WTC11 (cell line): ENCODE measurements at regions not wholly inside any gene's neighbourhood (a gene's known extent, or its start where the extent isn't known, plus 50 kb on each side); places are given as distances from the start of the nearest gene placed in this dataset.

ENCODE experiments used
- ATAC-seq: fragments of 200-7000 bp; cut with Tn5 transposase; 2 replicates; pipeline ENCODE4 v1.10.0; 2021; ENCODE audit warnings: mild to moderate bottlenecking, moderate library complexity
- CTCF ChIA-PET: fragments of 300-600 bp; sonication (Branson Sonifier 250); formaldehyde crosslinking; loops from one replicate; lab custom pipeline; 2021; ENCODE audit warnings: antibody characterized with exemption; lab: Charles Lee
- POLR2A ChIA-PET: fragments of 350-600 bp; sonication (Branson Sonifier 250); formaldehyde crosslinking; loops from one replicate; lab custom pipeline; 2021; ENCODE audit warnings: antibody characterized with exemption; lab: Charles Lee
- DNase-seq: peaks from one replicate; pipeline ENCODE4 v3.0.0; 2021; ENCODE audit warnings: low spot score
- H3K27ac Mint-ChIP-seq: 2 replicates; pipeline ENCODE4 v1.8.0; 2021; ENCODE audit warnings: mixed read lengths
- H3K27me3 Mint-ChIP-seq: 2 replicates; pipeline ENCODE4 v1.8.0; 2021; ENCODE audit warnings: low read depth, mild to moderate bottlenecking, moderate library complexity, mixed read lengths
- H3K36me3 Mint-ChIP-seq: 2 replicates; pipeline ENCODE4 v1.8.0; 2021; ENCODE audit warnings: mixed read lengths
- H3K4me1 Mint-ChIP-seq: 2 replicates; pipeline ENCODE4 v1.8.0; 2022; ENCODE audit warnings: mixed read lengths
- H3K4me3 Mint-ChIP-seq: 2 replicates; pipeline ENCODE4 v1.8.0; 2021; ENCODE audit warnings: mild to moderate bottlenecking, moderate library complexity, mixed read lengths
- H3K9me3 Mint-ChIP-seq: 2 replicates; pipeline ENCODE4 v1.8.0; 2021; ENCODE audit warnings: mixed read lengths
- AFF4 ChIP-seq: sonication (generic); formaldehyde crosslinking; IDR thresholded peaks from 2 replicates; pipeline ENCODE4 v1.8.1; 2023; ENCODE audit warnings: mild to moderate bottlenecking, missing genetic modification reagents, borderline replicate concordance
- ATF1 ChIP-seq: sonication (generic); formaldehyde crosslinking; IDR thresholded peaks from 2 replicates; pipeline ENCODE4 v1.8.1; 2023; ENCODE audit warnings: mild to moderate bottlenecking, moderate library complexity, missing genetic modification reagents
- GRHL2 ChIP-seq: fragments of 250-450 bp; sonication (Bioruptor Pico); IDR thresholded peaks from 2 replicates; pipeline ENCODE4 v1.8.0; 2022; ENCODE audit warnings: mild to moderate bottlenecking, moderate library complexity; ENCODE audit not compliant: insufficient replicate concordance, severe bottlenecking
- KAT7 ChIP-seq: sonication (generic); formaldehyde crosslinking; IDR thresholded peaks from 2 replicates; pipeline ENCODE4 v1.8.1; 2023; ENCODE audit warnings: missing genetic modification reagents, mild to moderate bottlenecking, borderline replicate concordance
- NFYB ChIP-seq: sonication (generic); formaldehyde crosslinking; conservative IDR thresholded peaks from 2 replicates; pipeline ENCODE4 v1.8.0; 2022; ENCODE audit warnings: low read depth, missing genetic modification reagents
- NR2C2 ChIP-seq: sonication (generic); formaldehyde crosslinking; IDR thresholded peaks from 2 replicates; pipeline ENCODE4 v1.8.0; 2022; ENCODE audit warnings: mild to moderate bottlenecking, missing genetic modification reagents
- OVOL2 ChIP-seq: fragments of 250-450 bp; sonication (Bioruptor Pico); IDR thresholded peaks from 2 replicates; pipeline ENCODE4 v1.9.0; 2021; ENCODE audit warnings: mild to moderate bottlenecking, borderline replicate concordance
- SMAD3 ChIP-seq: sonication (generic); formaldehyde crosslinking; IDR thresholded peaks from 2 replicates; pipeline ENCODE4 v1.8.0; 2022; ENCODE audit warnings: missing genetic modification reagents, mild to moderate bottlenecking, borderline replicate concordance
- SP1 ChIP-seq: sonication (generic); formaldehyde crosslinking; conservative IDR thresholded peaks from 2 replicates; pipeline ENCODE4 v1.8.1; 2022; ENCODE audit warnings: missing genetic modification reagents
- TEAD1 ChIP-seq: sonication (generic); formaldehyde crosslinking; IDR thresholded peaks from 2 replicates; pipeline ENCODE4 v1.8.0; 2022; ENCODE audit warnings: mild to moderate bottlenecking, missing genetic modification reagents
- TP53 ChIP-seq: sonication (generic); formaldehyde crosslinking; IDR thresholded peaks from 2 replicates; pipeline ENCODE4 v1.8.1; 2023; ENCODE audit warnings: mild to moderate bottlenecking, missing genetic modification reagents
- ZNF219 ChIP-seq: sonication (generic); formaldehyde crosslinking; IDR thresholded peaks from 2 replicates; pipeline ENCODE4 v1.8.0; 2023; ENCODE audit warnings: missing genetic modification reagents, mild to moderate bottlenecking, borderline replicate concordance
- ZNF263 ChIP-seq: sonication (generic); formaldehyde crosslinking; IDR thresholded peaks from 2 replicates; pipeline ENCODE4 v1.8.1; 2022; ENCODE audit warnings: low read depth, mild to moderate bottlenecking, moderate library complexity, missing genetic modification reagents
- ZNF317 ChIP-seq: sonication (generic); formaldehyde crosslinking; IDR thresholded peaks from 2 replicates; pipeline ENCODE4 v1.8.1; 2023; ENCODE audit warnings: low read depth, mild to moderate bottlenecking, moderate library complexity, missing genetic modification reagents, borderline replicate concordance
- ZNF396 ChIP-seq: fragments of 250-450 bp; sonication (Bioruptor Pico); IDR thresholded peaks from 2 replicates; pipeline ENCODE4 v1.8.0; 2021; ENCODE audit warnings: mild to moderate bottlenecking, moderate library complexity, borderline replicate concordance
- ZNF425 ChIP-seq: fragments of 250-450 bp; sonication (Bioruptor Pico); conservative IDR thresholded peaks from 2 replicates; pipeline ENCODE4 v1.9.0; 2021; ENCODE audit warnings: mild to moderate bottlenecking
- TF ChIP-seq, protein P1 (sequence below): sonication (generic); formaldehyde crosslinking; IDR thresholded peaks from 2 replicates; pipeline ENCODE4 v1.8.1; 2022; ENCODE audit warnings: mild to moderate bottlenecking, missing genetic modification reagents, moderate library complexity, borderline replicate concordance
- TF ChIP-seq, protein P2 (sequence below): sonication (generic); formaldehyde crosslinking; IDR thresholded peaks from 2 replicates; pipeline ENCODE4 v1.8.0; 2022; ENCODE audit warnings: mild to moderate bottlenecking, missing genetic modification reagents
- TF ChIP-seq, protein P3 (sequence below): fragments of 250-450 bp; sonication (Bioruptor Pico); IDR thresholded peaks from 2 replicates; pipeline ENCODE4 v2.1.2; 2022; ENCODE audit warnings: mild to moderate bottlenecking, moderate library complexity
- TF ChIP-seq, protein P4 (sequence below): sonication (generic); formaldehyde crosslinking; IDR thresholded peaks from 2 replicates; pipeline ENCODE4 v1.8.0; 2023; ENCODE audit warnings: missing genetic modification reagents, mild to moderate bottlenecking, borderline replicate concordance

DNA sequence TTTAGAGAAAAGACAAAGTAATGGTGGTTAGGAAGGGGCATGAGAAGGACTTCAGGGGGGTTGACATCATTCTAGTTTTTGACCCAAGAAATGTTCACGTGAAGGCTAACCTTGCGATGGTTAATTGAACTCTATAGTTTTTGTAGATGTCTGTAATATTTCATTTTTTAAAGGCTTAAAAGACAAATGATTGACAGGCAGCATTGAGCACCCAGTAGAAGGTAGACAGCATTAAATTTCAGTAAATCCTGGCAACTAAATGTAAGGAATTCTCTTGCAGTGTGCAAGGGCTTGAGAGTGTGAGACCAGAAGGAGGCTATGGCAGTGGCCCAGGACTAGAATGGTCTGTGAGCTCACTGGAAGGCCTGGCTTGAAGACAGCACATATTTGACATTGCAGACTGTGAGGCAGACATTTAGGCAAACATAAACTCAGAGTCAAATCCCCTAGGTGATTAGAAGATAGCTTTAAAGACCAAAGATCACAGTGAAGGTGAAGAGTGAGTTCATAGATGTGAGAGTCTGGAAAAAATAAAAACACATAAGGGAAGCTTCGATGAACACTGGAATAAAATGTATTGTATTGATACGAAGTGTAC lies 100.1 kb upstream of the MAP4K4 start:
- DNase-seq (no peak), ATAC-seq (no peak)
- ChIA-PET CTCF (no interaction called here), POLR2A (no interaction called here)
- Mint-ChIP-seq H3K27me3 (no peaks in the 10 kb centered on the region), H3K4me3 (no peak overlapping the region), H3K36me3 (no peaks in the 10 kb centered on the region), H3K9me3 (no peaks in the 10 kb centered on the region), H3K27ac (no peak overlapping the region), H3K4me1 (peaks cover 4% of the 10 kb centered on the region)
- TF ChIP-seq ZNF425 (CRISPR knock-in tag) (no peak), AFF4 (CRISPR knock-in tag) (no peak), ZNF263 (CRISPR knock-in tag) (no peak), GRHL2 (CRISPR knock-in tag) (no peak), TEAD1 (CRISPR knock-in tag) (no peak), NR2C2 (CRISPR knock-in tag) (no peak)
- TF ChIP-seq, protein P1, sequence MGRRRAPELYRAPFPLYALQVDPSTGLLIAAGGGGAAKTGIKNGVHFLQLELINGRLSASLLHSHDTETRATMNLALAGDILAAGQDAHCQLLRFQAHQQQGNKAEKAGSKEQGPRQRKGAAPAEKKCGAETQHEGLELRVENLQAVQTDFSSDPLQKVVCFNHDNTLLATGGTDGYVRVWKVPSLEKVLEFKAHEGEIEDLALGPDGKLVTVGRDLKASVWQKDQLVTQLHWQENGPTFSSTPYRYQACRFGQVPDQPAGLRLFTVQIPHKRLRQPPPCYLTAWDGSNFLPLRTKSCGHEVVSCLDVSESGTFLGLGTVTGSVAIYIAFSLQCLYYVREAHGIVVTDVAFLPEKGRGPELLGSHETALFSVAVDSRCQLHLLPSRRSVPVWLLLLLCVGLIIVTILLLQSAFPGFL (CRISPR knock-in tag), result no peak

GRCh38 chr2:101596333-101596732 lies 101.2 kb upstream of the MAP4K4 start:
- ATAC-seq (no peak), DNase-seq (no peak)
- Mint-ChIP-seq H3K27ac (no peak overlapping the region), H3K4me3 (no peak overlapping the region), H3K36me3 (no peaks in the 10 kb centered on the region), H3K27me3 (no peaks in the 10 kb centered on the region), H3K4me1 (peaks cover 4% of the 10 kb centered on the region), H3K9me3 (no peaks in the 10 kb centered on the region)
- POLR2A ChIA-PET, result no interaction called here
- TF ChIP-seq, protein P2, sequence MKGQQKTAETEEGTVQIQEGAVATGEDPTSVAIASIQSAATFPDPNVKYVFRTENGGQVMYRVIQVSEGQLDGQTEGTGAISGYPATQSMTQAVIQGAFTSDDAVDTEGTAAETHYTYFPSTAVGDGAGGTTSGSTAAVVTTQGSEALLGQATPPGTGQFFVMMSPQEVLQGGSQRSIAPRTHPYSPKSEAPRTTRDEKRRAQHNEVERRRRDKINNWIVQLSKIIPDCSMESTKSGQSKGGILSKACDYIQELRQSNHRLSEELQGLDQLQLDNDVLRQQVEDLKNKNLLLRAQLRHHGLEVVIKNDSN (CRISPR knock-in tag), result no peak
- TF ChIP-seq ZNF396 (CRISPR knock-in tag) (no peak), ATF1 (CRISPR knock-in tag) (no peak), SP1 (CRISPR knock-in tag) (no peak), ZNF317 (CRISPR knock-in tag) (no peak), TP53 (CRISPR knock-in tag) (no peak), NR2C2 (CRISPR knock-in tag) (no peak), SMAD3 (CRISPR knock-in tag) (no peak), TEAD1 (CRISPR knock-in tag) (no peak), ZNF219 (CRISPR knock-in tag) (no peak), KAT7 (CRISPR knock-in tag) (no peak), NFYB (CRISPR knock-in tag) (no peak), OVOL2 (CRISPR knock-in tag) (no peak), ZNF263 (CRISPR knock-in tag) (no peak)
- TF ChIP-seq, protein P3, sequence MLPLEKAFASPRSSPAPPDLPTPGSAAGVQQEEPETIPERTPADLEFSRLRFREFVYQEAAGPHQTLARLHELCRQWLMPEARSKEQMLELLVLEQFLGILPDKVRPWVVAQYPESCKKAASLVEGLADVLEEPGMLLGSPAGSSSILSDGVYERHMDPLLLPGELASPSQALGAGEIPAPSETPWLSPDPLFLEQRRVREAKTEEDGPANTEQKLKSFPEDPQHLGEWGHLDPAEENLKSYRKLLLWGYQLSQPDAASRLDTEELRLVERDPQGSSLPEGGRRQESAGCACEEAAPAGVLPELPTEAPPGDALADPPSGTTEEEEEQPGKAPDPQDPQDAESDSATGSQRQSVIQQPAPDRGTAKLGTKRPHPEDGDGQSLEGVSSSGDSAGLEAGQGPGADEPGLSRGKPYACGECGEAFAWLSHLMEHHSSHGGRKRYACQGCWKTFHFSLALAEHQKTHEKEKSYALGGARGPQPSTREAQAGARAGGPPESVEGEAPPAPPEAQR (CRISPR knock-in tag), result no peak
- TF ChIP-seq, protein P4, sequence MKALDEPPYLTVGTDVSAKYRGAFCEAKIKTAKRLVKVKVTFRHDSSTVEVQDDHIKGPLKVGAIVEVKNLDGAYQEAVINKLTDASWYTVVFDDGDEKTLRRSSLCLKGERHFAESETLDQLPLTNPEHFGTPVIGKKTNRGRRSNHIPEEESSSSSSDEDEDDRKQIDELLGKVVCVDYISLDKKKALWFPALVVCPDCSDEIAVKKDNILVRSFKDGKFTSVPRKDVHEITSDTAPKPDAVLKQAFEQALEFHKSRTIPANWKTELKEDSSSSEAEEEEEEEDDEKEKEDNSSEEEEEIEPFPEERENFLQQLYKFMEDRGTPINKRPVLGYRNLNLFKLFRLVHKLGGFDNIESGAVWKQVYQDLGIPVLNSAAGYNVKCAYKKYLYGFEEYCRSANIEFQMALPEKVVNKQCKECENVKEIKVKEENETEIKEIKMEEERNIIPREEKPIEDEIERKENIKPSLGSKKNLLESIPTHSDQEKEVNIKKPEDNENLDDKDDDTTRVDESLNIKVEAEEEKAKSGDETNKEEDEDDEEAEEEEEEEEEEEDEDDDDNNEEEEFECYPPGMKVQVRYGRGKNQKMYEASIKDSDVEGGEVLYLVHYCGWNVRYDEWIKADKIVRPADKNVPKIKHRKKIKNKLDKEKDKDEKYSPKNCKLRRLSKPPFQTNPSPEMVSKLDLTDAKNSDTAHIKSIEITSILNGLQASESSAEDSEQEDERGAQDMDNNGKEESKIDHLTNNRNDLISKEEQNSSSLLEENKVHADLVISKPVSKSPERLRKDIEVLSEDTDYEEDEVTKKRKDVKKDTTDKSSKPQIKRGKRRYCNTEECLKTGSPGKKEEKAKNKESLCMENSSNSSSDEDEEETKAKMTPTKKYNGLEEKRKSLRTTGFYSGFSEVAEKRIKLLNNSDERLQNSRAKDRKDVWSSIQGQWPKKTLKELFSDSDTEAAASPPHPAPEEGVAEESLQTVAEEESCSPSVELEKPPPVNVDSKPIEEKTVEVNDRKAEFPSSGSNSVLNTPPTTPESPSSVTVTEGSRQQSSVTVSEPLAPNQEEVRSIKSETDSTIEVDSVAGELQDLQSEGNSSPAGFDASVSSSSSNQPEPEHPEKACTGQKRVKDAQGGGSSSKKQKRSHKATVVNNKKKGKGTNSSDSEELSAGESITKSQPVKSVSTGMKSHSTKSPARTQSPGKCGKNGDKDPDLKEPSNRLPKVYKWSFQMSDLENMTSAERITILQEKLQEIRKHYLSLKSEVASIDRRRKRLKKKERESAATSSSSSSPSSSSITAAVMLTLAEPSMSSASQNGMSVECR (CRISPR knock-in tag), result no peak
- CTCF ChIA-PET, result no interaction called here
